OCI-LY3 (cell line): ENCODE measurements at regions not wholly inside any gene's neighbourhood (a gene's known extent, or its start where the extent isn't known, plus 50 kb on each side); places are given as distances from the start of the nearest gene placed in this dataset.

Experiments used
- EZH2phosphoT487 ChIP-seq: fragments of 200-600 bp; shearing (Covaris generic); IDR thresholded peaks from 2 replicates; pipeline ENCODE4 v1.6.1; 2018; ENCODE audit warnings: antibody characterized with exemption, mixed run types, low read depth
- TF ChIP-seq, protein P1 (sequence below): fragments of 200-600, 300-600 bp; sonication (generic); IDR thresholded peaks from 2 replicates; pipeline ENCODE4 v1.5.1; 2014; ENCODE audit warnings: antibody characterized with exemption, low read length, low read depth

DNA sequence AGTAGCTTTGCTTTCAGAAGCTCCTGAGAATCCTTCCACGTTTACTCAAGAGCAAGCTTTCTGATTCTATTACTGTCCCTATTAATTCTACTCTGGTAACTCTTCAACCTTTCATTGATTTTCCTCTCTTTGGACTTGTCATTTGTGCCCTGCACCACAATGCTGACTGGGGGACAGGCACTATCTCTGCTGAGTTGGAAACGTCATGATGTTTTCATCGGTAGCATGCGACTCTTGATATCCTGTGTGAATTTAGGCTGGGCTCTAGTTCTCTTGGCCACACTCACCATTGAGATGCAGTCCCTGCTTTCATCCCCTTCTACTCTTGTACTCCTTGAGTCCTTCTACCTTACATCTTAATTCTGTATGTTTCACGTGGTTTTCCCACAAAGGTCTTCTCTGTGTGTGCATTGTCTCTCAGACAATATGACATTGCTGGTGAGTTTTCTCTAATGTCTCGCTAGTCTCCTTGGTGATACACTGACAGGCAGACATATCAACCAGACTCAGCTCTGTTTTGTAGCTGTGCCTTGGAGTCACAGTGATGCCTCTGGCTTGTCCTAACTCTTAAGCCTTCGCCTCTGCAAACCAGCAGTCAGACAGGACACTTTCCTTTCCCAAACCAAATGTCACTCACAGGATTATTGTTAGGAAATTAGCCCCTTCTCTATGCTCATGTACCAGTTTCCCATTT lies 223.6 kb upstream of the ADGRL2 start:
- TF ChIP-seq, protein P1, sequence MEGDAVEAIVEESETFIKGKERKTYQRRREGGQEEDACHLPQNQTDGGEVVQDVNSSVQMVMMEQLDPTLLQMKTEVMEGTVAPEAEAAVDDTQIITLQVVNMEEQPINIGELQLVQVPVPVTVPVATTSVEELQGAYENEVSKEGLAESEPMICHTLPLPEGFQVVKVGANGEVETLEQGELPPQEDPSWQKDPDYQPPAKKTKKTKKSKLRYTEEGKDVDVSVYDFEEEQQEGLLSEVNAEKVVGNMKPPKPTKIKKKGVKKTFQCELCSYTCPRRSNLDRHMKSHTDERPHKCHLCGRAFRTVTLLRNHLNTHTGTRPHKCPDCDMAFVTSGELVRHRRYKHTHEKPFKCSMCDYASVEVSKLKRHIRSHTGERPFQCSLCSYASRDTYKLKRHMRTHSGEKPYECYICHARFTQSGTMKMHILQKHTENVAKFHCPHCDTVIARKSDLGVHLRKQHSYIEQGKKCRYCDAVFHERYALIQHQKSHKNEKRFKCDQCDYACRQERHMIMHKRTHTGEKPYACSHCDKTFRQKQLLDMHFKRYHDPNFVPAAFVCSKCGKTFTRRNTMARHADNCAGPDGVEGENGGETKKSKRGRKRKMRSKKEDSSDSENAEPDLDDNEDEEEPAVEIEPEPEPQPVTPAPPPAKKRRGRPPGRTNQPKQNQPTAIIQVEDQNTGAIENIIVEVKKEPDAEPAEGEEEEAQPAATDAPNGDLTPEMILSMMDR: no peak
- TF ChIP-seq EZH2phosphoT487: no peak
